H54 (cell line): ENCODE measurements at regions not wholly inside any gene's neighbourhood (a gene's known extent, or its start where the extent isn't known, plus 50 kb on each side); places are given as distances from the start of the nearest gene placed in this dataset.

ENCODE experiments used
- DNase-seq: peaks from one replicate; pipeline ENCODE4 v3.0.0; 2011; ENCODE audit warnings: low spot score, mixed read lengths; ENCODE audit not compliant: insufficient read length
- FAIRE-seq: peaks from 3 replicates; lab custom pipeline; 2011; peaks lifted over from hg19 to GRCh38; lab: Jason Lieb, UNC
- POLR2A ChIP-seq: IDR thresholded peaks from 2 replicates; pipeline ENCODE4 v1.6.1; 2011; ENCODE audit warnings: low read depth, mild to moderate bottlenecking, low read length

DNA sequence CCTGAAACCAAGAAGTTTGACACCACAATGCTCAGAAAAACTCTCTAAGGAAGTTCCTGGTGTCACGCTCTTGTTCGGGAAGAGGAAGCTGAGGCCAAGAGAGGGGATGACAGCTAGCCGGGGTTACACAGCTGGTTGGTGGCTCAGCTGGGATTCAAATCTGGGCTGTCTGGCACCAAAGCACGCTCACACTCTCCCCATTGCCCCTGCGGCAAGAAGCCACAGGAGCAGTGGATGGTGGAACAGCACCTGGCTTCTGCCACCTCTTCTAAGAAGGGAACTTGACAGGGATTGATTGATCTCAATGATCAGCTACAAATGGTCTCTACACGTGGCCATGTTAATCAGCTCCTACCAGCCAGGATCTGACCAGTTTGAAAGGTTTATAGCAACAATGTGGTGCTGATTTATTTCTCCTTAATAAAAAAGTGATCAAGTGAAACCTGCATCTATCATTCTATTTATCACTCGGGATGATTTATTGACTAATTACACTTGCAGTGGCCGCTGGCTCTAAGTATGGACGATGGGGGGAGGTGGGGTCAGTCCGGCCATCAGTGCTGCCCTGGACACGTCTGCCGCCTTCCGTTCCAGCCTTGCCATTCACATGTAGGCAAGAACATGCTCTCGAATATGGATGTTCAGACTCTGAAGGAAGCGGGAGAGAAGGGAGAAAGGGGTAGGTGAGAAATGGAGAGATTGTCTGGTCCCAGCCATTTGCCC, 71.9 kb upstream of the TOP1 start:
- DNase-seq (no peak), FAIRE-seq (no peak)
- TF ChIP-seq POLR2A = no peak

- no peak for DNase-seq
- FAIRE-seq = no peak
- no peak for TF ChIP-seq POLR2A
Observed at GRCh38 chr20:40957265-40957760, 71.3 kb upstream of the TOP1 start.

DNA sequence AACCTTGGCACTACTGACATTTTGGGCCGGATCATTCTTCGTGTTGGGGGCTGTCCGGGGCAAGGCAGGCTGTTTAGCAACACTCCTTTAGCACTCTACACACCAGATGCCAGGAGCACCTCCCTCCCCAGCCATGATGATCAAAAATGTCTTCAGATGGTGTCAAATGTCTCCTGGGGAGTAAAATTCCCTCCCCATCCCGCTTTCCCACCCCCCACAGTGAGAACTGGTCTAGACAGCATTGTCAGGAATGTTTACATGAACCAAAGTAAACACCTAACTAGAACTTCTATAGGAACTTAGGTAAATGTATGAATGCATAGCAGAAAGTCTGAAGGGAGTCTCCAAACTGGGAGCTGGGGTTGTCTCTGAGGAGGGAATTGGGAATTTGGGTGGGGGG, 70.0 kb upstream of the TOP1 start:
- no peak for DNase-seq
- no peak for TF ChIP-seq POLR2A
- no peak for FAIRE-seq

DNA sequence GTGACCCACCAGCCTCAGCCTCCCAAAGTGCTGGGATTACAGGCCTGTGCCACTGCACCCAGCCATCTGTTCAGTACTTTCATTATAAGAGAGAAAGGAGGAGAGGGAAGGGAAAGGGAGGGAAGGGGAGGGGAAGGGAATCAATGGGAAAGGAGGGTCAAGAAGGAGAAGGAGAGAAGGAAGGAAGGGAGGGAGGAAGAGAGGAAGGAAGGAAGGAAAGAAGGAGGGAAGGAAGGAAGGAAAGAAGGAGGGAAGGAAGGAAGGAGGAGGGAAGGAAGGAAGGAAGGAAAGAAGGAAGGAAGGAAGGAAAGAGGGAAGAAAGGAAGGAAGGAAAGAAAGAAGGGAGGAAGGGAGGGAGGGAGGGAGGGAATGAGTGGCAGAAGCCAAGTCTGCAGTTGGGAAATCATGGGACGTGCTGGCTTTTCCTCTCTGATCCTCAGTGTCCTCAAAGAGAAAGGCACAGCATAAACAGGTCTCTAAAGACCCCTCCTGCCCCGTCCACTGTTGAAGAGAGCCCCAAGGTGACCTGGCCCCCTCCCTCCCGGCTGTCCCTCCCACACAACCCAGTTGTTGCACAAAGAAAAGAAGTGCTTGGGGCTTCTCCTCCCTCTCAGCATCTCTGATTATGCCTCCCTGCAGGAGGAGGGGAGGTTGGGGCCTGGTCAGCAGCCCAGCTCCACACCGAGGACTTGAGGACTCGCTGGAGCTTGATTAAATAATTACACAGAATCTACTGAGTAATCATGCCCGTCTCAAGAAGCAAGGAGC, 69.1 kb upstream of the TOP1 start:
- no peak for FAIRE-seq
- no peak for DNase-seq
- TF ChIP-seq POLR2A = no peak

- no peak for TF ChIP-seq POLR2A
- no peak for DNase-seq
- no peak for FAIRE-seq
Observed at GRCh38 chr20:40960101-40960500, 68.5 kb upstream of the TOP1 start.

- no peak for TF ChIP-seq POLR2A
- DNase-seq (no peak), FAIRE-seq (no peak)
Observed at GRCh38 chr20:40960521-40960956, 68.1 kb upstream of the TOP1 start.

- no peak for TF ChIP-seq POLR2A
- DNase-seq = no peak
Observed at GRCh38 chr20:40961176-40961575, 67.4 kb upstream of the TOP1 start.

GRCh38 chr20:40961686-40962640, 66.7 kb upstream of the TOP1 start:
- no peak for TF ChIP-seq POLR2A
- DNase-seq (no peak), FAIRE-seq (no peak)

More at GRCh38 chr20:40961176-40961575, 67.4 kb upstream of the TOP1 start:
- FAIRE-seq = no peak

DNA sequence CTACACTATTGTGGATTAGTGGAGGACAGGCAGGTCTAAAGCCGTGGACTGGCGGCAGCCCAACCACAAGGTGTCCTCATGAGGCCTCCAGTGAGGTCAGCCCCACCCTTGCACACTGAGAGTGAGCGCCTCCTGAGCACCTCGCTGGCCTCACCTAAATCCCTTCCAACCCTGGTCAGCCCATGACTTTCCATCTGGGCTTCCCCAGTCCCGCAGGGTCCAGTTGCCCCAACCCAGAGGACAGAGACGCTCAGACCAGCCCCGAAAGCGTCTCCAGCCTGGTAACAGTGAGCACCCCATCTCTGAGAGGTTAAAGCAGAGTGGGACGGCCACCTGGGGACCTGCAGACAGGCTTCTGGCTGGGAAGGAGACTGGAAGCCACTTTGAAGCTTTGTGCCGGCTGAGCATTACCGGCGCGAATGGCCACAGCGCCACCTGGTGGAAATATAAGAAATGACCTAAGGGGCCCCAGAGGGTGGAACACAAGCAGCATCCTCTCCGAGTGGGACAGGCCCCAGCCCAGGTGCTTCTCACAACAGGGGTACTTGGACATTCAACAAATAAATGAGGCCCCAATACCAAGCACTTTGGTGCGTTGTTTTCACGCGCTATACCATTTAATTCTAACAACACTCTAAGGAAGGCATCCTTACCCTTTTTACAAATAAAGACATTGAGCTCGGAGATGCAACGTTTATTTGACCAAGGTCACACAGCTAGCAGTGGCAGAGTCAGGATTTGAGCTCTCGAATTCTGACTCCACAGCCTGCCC, 65.7 kb upstream of the TOP1 start:
- DNase-seq = peak; percentile 68
- TF ChIP-seq POLR2A = no peak
- no peak for FAIRE-seq

DNA sequence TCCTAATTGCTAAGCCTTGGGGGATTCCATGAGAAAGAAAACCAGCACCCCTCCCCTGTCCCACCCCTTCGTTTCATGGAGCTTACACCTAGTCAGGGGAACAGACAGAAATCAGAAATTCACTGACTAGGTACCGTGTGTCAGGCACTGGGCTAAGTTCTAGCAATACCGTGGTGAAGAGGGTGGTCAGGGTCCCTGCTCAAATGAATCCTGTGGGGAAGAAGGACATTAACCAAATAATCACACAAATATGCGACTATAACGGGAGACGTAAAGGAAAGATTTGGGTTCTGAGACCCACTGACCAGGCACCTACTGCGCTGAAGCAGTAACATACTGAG, 65.1 kb upstream of the TOP1 start:
- no peak for TF ChIP-seq POLR2A
- FAIRE-seq (no peak), DNase-seq (no peak)

DNA sequence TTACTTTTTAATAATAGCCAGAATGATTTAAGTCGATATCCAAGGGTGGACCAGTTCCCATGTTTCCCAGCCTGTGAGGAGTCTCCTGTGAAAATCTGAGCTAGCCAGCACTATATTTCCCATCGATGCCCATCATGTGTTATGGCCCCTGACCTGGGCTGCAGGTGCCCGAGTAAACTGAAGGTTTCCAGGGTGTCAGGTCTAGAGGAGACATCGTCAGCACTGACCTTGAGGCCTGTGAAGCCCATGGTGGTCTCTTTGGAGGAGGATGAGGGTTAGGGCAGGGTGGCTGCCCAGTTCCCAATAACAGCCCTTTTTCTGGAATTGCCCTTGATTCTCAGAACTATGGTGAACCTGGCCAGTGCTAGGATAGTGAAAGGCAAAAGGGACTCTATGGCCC, 63.0 kb upstream of the TOP1 start:
- no peak for TF ChIP-seq POLR2A
- FAIRE-seq (no peak), DNase-seq (no peak)

- DNase-seq = no peak
- TF ChIP-seq POLR2A = no peak
- FAIRE-seq = no peak
Observed at GRCh38 chr20:40966103-40966502, 62.5 kb upstream of the TOP1 start.
